HG02623 (cell line): ENCODE measurements at regions not wholly inside any gene's neighbourhood (a gene's known extent, or its start where the extent isn't known, plus 50 kb on each side); places are given as distances from the start of the nearest gene placed in this dataset.

Experiments
- ATAC-seq: cut with Tn5 transposase; IDR thresholded peaks from one replicate; pipeline ENCODE4 v1.9.1; 2021; ENCODE audit warnings: moderate library complexity; ENCODE audit not compliant: unreplicated experiment

- no peak for ATAC-seq
These were observed 67.1 kb upstream of the PIK3CG start for GRCh38 chr7:106797937-106798336.

GRCh38 chr7:106802589-106802988 lies 62.5 kb upstream of the PIK3CG start:
- ATAC-seq: no peak

GRCh38 chr7:106806556-106806955 lies 58.5 kb upstream of the PIK3CG start:
- no peak for ATAC-seq

GRCh38 chr7:106807474-106807873 lies 57.6 kb upstream of the PIK3CG start:
- no peak for ATAC-seq

- no peak for ATAC-seq
These were observed 56.0 kb upstream of the PIK3CG start for GRCh38 chr7:106808967-106809635.

- no peak for ATAC-seq
These were observed 53.6 kb upstream of the PIK3CG start for GRCh38 chr7:106811472-106811871.

- no peak for ATAC-seq
These were observed 52.9 kb upstream of the PIK3CG start for GRCh38 chr7:106812027-106812643.

GRCh38 chr7:106813705-106814305 lies 51.3 kb upstream of the PIK3CG start:
- ATAC-seq: no peak

- ATAC-seq: no peak
These were observed 50.2 kb upstream of the PIK3CG start for GRCh38 chr7:106814887-106815286.
